Jurkat, Clone E6-1 (cell line): ENCODE measurements at regions not wholly inside any gene's neighbourhood (a gene's known extent, or its start where the extent isn't known, plus 50 kb on each side); places are given as distances from the start of the nearest gene placed in this dataset.
"Not testable (repeated sequence)": the region's sequence is repeated elsewhere in the genome, so short reads cannot be mapped to it uniquely, and the experiment has no call there.

Experiments
- DNase-seq: peaks from one replicate; pipeline ENCODE4 v3.0.0-alpha.2; 2011; ENCODE audit warnings: low read depth, low spot score
- H3K4me3 ChIP-seq: 2 replicates; pipeline ENCODE4 v1.5.1; 2011; ENCODE audit warnings: mild to moderate bottlenecking, low read length, control low read depth, moderate library complexity

DNA sequence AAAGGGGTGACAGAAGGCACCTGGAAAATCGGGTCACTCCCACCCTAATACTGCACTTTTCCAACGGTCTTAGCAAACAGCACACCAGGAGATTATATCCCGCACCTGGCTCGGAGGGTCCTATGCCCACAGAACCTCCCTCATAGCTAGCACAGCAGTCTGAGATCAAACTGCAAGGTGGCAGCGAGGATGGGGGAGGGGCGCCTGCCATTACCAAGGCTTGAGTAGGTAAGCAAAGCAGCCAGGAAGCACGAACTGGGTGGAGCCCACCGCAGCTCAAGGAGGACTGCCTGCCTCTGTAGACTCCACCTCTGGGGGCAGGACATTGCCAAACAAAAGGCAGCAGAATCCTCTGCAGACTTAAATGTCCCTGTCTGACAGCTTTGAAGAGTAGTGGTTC lies 101.8 kb downstream of the TBX20 start:
- peak; percentile 37 for DNase-seq
- not testable (repeated sequence) for H3K4me3 ChIP-seq

DNA sequence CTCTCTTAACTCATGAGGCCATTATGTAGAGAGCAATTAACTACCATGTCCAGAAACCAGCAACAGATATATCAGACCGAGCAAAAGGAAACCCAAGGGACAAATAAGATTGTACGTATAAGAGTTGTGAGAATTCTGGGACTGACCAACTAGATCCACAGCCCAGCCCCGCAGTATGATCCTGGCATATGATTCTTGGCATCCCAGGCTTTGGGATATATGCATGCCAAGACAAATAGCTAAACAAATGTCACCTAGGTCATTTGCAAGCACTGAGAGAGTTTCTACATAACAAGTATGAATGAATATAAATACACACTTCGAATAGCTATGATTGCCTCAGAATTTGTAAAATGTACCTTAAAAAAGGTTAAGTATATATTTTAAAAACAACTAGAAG lies 105.9 kb downstream of the TBX20 start:
- not testable (repeated sequence) for DNase-seq, H3K4me3 ChIP-seq

DNA sequence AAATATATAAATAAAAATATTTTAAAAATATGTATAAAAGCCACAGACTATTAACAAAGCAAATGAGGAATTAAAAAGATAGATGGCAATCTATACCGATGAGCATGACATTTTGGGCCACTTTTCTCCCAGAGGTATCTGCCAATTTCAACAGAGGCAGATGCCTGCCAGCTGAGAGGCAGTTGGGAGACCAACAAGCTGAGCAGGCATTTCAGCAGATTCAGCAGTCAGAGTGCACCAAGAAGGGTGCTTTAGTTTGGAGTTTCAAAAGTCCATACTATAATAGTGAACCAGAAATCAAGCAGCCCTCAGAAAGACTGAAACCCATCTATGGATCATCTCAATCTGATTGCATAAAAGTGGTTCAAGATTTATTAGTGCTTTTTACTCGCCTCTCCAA lies 104.8 kb upstream of the DPY19L1 start:
- not testable (repeated sequence) for H3K4me3 ChIP-seq, DNase-seq

DNA sequence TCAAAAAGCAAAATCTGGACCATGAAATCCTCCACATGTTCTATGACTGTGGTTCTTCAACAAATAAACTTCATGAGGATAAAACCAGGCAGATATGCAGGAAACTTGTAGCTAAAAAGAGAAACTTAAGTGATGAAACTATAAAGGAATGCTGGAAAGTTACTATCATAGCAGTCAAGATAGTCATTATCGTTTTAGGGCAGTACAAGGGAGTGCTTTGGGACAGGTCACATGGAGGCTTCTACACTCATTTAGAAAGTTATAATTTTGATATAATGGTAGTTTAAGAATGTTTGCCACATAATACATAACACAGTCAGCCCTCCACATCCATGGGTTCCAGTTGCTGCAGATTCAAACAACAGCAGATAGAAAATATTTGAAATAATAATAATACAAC lies 102.0 kb upstream of the DPY19L1 start:
- not testable (repeated sequence) for DNase-seq, H3K4me3 ChIP-seq

DNA sequence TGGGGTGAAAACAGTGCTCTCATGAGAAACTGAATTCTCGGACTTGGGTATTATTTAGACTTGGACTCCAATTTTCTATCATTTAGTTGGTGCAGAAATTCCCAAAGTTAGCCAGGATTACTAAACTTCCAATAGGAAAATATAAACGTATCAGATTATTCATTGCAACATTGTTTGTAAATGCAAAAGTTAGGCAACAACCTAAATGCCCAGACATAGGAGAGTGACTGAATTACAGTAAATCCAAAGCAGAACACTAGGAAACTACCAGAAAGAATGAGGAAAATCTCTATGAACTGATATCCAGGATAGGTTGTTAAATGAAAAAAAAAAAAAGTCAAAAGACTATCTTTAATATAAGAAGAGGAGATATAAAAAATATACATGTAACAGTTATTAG lies 96.2 kb upstream of the DPY19L1 start:
- DNase-seq, H3K4me3 ChIP-seq: not testable (repeated sequence)

DNA sequence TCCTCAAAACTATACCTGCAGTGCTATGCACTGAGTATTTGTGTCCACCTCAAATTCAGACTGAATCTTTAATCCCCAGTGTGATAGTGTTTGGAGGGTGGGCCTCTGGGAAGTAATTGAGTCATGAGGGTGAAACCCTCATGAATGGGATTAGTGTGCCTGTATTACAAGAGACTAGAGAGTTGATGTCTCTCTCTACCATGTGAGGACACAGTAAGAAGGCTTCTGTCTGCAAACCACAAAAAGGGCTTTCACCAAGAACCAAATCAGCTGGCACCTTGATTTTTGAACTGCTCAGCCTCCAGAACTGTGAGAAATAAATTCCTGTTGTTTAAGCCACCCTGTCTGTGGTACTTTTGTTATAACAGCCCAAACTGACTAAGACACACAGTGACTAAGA lies 95.7 kb upstream of the DPY19L1 start:
- DNase-seq, H3K4me3 ChIP-seq: not testable (repeated sequence)

DNA sequence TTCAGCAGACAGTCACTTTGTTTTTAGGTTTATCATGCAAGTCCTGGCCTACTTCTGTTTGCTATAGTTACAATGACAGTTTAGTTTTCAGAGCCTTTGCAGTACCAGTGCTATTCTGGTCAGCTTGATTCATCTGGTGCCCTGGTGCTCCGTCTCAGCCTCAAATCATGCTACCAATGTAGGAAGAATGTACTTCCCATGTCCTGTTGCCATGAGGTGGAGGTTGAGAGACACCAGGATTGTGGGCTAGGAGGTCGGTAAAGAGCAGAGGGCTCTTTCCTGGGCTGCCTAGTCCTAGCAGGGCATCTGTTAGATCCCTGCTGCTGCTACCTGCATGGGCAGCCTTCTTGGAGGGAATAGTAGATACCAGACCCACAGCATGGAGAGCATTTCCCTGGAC lies 91.4 kb upstream of the DPY19L1 start:
- H3K4me3 ChIP-seq, DNase-seq: not testable (repeated sequence)

DNA sequence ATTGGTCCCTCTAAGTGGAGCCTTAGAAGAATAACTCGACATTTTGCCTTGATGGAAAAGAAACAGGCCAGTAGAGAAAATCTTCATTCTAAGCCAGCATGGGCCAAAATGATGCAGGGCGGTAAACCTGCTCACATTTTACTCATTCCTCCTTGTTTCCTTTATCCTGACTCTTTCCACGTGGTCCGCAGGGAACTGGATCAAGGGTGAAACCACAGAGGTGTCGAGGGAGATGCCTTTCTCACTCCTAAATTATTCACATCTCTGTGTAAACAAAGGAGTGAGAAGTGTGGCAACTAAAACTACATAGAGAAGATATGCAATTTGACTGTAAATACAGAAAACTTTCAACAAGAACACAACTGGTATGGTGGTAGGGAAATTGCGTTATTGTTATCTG lies 81.2 kb upstream of the DPY19L1 start:
- H3K4me3 ChIP-seq, DNase-seq: not testable (repeated sequence)

DNA sequence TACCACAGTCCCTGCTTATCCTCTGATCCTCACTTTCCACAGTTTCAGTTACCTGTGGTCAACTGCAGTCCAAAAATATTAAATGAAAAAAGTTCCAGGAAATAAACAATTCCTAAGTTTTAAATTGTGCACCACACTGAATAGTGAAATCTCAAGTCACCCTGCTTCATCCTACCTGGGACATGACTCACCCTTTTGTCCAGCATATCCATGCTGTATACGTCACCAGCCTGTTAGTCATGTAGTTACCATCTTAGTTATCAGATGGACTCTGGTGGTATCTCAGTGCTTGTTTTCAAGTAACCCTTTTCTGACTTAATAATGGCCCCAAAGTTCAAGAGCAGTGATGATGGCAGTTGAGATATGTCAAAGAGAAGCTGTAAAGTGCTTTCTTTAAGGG lies 69.4 kb upstream of the DPY19L1 start:
- H3K4me3 ChIP-seq, DNase-seq: not testable (repeated sequence)

DNA sequence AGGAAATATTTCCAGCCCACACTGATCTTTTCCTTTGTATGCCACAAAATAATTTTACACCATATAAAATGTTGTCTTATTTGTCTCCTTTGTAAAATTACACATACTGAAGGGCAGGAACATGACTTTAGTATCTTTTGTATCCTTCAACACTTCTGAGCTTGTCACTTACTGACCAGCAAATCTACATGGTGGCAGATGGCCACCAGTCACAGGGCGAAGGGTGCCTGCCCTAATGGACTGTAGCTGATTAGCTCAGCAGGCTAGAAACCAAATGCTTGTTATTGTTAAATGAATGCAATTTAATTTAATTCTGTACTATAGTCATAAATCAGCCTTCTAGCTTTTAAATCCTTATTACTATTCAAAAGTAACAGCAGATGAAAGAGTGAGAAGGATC lies 68.2 kb upstream of the DPY19L1 start:
- not testable (repeated sequence) for H3K4me3 ChIP-seq, DNase-seq

DNA sequence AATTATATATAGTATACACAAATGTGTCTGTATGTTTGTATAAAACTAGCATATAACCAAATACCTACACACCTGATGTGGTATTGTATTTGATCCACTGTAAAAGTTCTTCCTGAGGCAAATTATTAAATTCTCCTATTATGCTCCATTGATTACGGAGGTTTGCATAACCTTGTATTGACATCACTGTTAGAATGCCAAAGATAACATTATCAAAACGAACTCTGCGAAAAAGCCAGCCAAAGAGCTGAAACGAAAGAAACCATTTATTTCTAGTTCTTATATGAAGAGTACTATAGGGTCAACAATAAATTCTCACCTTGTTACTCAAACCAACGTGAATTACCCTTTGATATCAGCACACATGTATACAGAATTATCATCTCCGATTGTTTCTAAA lies 65.6 kb upstream of the DPY19L1 start:
- H3K4me3 ChIP-seq, DNase-seq: not testable (repeated sequence)

DNA sequence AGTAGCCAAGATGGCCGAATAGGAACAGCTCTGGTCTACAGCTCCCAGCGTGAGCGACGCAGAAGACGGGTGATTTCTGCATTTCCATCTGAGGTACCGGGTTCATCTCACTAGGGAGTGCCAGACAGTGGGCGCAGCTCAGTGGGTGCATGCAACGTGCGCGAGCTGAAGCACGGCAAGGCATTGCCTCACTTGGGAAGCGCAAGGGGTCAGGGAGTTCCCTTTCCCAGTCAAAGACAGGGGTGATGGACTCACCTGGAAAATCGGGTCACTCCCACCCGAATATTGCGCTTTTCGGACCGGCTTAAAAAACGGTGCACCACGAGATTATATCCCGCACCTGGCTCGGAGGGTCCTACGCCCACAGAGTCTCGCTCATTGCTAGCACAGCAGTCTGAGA lies 55.7 kb upstream of the DPY19L1 start:
- DNase-seq, H3K4me3 ChIP-seq: not testable (repeated sequence)
